GM19463 (cell line): ENCODE measurements at regions not wholly inside any gene's neighbourhood (a gene's known extent, or its start where the extent isn't known, plus 50 kb on each side); places are given as distances from the start of the nearest gene placed in this dataset.

Experiments
- ATAC-seq: cut with Tn5 transposase; IDR thresholded peaks from one replicate; pipeline ENCODE4 v1.9.1; 2021; ENCODE audit warnings: mild to moderate bottlenecking, moderate library complexity; ENCODE audit not compliant: unreplicated experiment

GRCh38 chr11:127275774-127276173, 275.2 kb upstream of the KIRREL3 start:
- no peak for ATAC-seq

DNA sequence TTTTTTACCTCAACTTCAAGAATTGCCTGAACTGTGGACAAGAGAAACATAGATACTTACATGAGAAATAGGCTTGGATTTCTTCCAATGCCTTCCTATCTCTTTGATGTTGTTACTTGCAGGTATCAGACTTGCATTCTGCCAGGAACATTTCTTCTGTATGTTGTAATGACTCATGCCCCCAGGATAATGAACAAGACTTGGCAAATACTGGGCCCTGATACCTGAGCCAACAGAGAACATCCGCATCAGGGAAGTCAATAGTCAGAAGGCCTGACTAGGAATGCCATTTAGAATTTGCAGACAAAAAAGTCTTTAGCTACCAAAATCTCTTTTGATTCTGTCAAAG, 273.7 kb upstream of the KIRREL3 start:
- ATAC-seq = no peak

DNA sequence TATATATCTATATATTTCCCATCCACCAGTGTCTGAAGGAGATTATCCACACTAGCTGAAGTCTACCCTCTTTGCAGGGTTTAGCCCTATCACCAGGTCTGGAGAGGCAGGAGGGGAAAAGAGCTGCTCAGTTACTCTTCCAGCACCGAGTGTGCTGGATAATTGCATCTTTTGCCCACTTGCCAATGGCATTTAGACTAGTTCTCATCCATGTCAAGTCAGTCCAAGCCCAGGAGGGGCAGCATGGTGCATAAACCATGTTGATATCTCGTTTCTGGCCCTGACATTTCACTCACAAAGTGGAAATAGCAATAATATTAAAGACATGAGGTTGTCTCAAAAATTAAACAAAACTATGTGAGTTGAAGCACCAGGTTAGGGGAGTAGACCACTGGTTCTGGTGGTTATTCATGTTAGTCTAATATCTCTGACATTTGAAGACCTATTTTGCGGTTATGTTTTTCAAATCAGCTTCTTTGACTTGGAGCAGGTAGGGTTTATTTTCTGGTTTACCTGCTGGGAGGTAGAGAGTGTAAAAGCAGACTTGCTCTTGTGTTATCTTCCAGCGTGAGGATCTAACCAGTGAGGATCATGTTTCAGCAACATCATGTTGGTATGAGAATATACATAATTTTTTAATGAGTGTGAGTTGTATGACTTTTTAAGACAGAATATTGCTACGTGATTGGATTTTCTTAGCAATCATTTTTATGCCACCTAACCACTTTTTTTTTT, 273.2 kb upstream of the KIRREL3 start:
- no peak for ATAC-seq

DNA sequence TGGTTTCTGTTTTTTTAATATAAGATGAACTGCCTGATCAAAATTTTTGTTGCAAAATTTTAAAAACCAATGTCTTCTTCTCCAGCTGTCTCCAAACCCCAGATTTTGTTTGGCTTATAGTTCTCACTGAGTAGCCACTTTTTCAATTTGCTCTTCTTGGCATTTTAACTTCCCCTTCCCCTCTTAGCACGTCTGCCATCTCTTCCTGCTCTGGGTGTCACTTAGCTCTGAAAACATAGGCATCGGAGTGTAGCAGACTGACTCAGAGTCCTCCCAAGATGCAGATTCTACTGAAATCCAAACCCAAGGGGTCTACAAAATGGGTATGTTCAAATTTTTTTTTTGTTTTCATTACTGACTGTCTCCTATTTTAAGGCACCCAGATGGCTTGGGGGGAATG, 270.3 kb upstream of the KIRREL3 start:
- ATAC-seq = no peak

- no peak for ATAC-seq
These were observed 269.3 kb upstream of the KIRREL3 start for GRCh38 chr11:127269911-127270310.

DNA sequence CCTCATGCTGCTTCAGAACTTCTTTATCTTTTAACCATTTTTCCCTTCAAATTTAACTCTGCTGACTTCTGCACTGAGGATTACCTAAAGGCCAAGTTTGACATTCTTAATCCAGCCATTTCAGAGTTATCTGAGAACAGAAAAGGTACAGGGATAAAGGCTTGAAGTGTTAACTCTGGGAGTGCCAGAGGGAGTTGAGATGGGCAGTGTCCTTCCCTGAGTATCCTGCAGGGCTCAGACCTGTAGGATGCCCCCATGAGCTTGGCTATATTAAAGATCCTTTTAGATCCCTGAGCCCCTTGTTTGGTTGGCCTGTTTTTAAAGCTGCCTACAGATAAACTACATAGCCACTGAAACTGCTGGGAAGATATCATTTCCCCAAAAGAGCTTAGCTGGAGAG, 268.4 kb upstream of the KIRREL3 start:
- ATAC-seq = no peak

DNA sequence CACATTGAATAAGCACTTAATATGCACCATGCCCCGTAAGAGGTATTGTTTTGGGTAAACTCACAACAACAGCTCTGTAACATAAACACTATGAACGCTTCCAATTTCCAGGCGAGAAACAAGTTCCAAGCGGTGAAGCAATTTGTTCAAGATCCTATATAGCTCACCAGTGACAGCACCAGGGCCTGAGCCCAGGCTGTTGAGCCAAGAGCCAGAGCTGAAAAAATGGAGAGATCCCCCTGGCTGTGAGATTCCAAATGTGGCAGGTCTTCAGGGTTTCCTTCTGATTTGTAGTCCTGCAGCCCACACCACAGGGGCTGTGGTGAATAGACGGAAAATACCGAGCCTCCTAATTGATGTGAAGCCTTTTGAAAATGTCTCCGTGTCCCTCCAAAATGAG, 268.0 kb upstream of the KIRREL3 start:
- no peak for ATAC-seq

DNA sequence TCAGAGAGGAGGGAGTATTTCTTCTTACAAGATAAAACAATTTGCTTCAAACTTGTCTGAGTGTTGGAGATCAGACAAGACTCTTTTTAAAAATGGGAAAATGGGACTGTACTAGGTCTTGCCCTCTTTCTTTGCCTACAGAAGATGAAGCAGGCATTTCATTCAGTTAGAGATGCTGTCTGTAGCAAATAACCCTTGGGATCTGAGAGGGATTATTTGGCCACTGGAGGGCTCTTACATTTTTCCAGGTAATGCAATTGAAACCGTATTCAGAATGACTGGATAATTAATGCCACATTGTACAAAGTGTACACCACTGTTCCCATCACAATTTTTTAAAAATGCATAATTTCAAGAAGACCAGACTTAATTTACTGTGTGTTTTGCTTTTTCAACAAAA, 258.5 kb upstream of the KIRREL3 start:
- ATAC-seq = no peak

DNA sequence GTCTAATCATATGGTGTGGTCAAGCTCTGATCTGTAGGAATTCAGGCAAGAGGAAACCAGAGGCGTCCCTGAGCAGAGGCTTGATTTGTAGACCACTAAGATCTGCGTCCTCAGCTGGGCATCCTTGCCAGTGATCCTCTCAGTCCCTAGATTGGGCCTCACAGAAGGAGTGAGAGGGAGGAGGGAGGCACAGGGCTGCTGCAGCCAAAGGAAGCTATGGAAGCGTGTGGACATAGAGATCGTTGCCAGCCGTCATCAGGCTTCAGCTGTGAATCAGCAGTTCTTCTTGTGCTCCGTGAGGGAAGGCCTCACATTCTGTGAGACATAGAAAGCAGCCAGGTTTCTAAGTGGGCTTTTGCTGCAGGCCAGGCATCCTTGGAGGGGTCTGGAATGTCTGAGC, 254.6 kb upstream of the KIRREL3 start:
- ATAC-seq = no peak

DNA sequence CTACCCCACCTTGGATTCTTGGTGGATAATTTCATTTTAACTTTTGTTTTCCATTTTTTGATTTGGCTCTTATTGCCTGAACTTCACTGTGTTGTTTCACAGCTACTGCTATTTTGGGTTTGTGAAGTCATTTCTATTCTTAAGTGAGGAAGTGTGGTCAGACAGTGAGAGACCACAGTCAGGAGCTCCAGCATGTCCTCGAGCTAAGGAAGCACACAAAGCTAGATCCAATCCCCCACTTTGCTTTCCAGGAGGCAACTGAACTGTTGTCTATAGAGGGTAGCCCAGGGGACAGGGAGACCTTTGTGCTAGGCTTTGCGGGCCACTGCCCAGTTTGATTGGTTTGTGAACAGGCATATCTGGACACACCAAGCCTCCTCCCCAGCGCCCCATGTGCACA, 251.8 kb upstream of the KIRREL3 start:
- no peak for ATAC-seq

GRCh38 chr11:127249576-127249975, 249.0 kb upstream of the KIRREL3 start:
- no peak for ATAC-seq

DNA sequence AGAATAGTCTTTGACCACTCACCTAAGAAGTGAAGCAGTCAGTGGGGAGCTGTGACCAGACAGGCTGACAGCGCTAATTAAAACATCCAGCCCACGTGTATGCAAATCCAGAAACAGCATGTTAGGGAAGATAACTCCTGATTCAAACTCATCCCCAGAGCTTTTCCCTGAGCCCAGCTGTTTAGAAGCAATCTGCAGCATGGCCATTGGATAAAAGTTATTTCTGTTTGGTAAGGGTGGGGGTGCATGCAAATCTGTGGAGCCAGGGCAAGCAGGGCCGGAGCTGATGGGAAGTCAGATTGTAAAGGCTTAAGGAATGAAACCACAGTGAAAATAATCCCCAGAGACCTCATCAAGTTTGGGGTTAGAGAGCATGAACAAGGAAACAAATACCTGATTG, 247.9 kb upstream of the KIRREL3 start:
- no peak for ATAC-seq

GRCh38 chr11:127247261-127247851, 246.8 kb upstream of the KIRREL3 start:
- no peak for ATAC-seq

GRCh38 chr11:127242676-127243075, 242.1 kb upstream of the KIRREL3 start:
- no peak for ATAC-seq

DNA sequence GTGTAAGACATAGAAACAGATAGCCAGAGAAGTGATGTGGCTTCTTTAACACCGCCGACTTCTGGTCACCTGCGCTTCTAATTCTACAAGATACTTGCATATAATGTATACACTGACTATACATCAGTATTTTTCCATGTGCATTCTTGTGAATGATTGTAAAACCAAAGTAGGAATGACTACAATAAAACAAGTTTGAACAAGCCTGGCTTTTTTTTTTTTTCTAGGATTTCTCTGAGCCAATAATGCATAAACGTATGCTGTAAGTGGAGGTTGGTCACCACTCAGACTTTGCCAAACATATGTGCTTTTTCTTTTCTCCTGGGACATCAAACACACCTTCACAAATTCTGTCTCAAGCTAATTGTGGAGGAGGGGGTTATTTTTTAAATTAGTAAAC, 237.8 kb upstream of the KIRREL3 start:
- ATAC-seq = no peak

DNA sequence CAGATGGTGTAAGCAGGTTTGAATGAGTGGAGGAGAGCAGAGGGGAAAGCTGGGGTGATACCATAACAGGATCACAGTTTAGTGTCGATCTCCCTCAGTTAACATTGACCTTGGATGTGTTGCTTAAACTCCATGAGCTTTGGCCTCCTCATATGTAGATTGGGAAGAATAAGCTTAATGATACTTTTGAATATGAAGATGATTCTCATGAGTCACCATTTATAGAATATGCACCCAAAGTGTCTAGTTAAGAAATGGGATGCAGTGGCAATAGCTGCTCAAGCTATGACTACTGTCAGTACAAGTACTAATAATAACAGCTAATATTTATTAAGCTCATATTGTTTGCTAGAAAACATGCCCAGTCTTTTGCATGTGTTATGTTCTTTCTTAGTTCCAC, 236.2 kb upstream of the KIRREL3 start:
- no peak for ATAC-seq

- ATAC-seq = no peak
These were observed 233.4 kb upstream of the KIRREL3 start for GRCh38 chr11:127233998-127234397.

GRCh38 chr11:127230392-127230791, 229.8 kb upstream of the KIRREL3 start:
- ATAC-seq = no peak

- ATAC-seq = no peak
These were observed 226.4 kb upstream of the KIRREL3 start for GRCh38 chr11:127226949-127227348.

DNA sequence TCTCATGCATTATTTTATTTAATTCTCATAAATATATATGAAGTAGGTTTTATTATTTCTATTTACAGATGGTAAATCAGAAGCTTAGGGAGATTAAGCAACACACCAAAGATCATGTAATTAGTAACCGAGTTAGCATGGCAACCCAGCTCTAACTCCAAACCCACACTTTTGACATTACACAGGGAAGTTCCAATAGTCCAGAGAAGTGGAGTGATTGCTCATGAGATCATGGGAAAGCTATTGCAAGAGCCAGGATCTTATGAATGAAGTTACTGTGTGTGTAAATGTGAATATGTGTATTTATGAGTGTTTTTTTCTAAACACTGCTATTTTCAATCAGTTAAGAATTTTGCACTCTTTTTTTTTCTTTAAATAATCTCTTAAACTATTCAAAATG, 225.8 kb upstream of the KIRREL3 start:
- no peak for ATAC-seq

DNA sequence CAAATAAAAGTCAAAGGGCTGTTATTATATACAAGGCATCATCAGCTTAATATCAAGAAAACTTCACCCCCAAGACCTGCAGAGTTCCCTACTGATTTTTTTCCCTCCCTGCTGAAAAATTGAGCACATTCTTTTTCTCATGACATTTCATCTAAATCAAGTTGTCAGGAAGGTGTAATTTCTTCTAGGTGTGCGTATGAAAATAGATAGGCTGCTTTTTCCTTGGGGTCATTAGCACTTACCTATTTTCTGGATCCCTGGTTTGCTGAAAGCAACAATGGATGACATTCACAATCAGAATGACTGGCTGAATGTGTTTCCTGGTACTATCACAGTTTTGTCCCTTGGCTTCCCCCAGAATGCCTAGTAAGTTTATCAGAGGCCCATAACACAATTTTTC, 225.0 kb upstream of the KIRREL3 start:
- ATAC-seq = no peak

DNA sequence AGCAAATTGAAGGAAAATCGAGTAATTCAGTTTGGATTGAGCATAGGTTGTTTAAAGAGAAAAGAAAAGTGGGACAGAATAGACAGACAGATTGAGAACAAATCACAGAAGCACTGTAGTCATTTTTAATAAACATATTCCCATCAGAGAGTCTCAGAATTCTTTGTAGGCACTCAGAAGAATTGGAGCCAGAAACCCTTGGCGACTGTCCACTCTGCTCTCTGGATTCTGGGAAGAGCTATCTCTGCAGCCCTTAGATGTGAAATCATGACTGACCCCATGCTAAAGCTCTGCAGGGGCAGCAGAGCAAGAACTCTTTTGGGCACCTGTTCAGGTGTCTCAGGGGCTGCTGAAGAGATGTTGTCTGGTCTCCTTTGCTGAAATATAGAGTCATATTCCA, 223.7 kb upstream of the KIRREL3 start:
- no peak for ATAC-seq

- ATAC-seq = no peak
These were observed 223.1 kb upstream of the KIRREL3 start for GRCh38 chr11:127223633-127224032.
